ENCODE measurements at regions not wholly inside any gene's neighbourhood (a gene's known extent, or its start where the extent isn't known, plus 50 kb on each side); places are given as distances from the start of the nearest gene placed in this dataset.

- Histone ChIP-seq H3K27me3 (no peaks in the 10 kb centered on the region), H3K9me3 (no peaks in the 10 kb centered on the region), H3K36me3 (no peaks in the 10 kb centered on the region), H3K4me1 (peaks cover 0 to 3% of the 10 kb centered on the region in 2 donors), H3K4me3 (no peak overlapping the region), H3K27ac (no peak overlapping the region)
- DNase-seq (no peak), ATAC-seq (no peak)
- intact Hi-C loops (cut with DNase I) = no loop called here
- TF ChIP-seq CTCF (IDR thresholded peaks at IDR 0.05) = no peak
Measured at GRCh38 chr6:167651318-167652041, 175.2 kb upstream of the AFDN start.

GRCh38 chr6:167652042-167652700 is 174.5 kb upstream of the AFDN start:
- Histone ChIP-seq H3K27ac (no peak overlapping the region), H3K9me3 (no peaks in the 10 kb centered on the region), H3K4me1 (peaks cover 0 to 3% of the 10 kb centered on the region in 2 donors), H3K36me3 (no peaks in the 10 kb centered on the region), H3K27me3 (no peaks in the 10 kb centered on the region), H3K4me3 (no peak overlapping the region)
- ATAC-seq (no peak), DNase-seq (no peak)
- intact Hi-C loops (cut with DNase I) = no loop called here
- TF ChIP-seq CTCF (IDR thresholded peaks at IDR 0.05) = no peak

- ATAC-seq (no peak), DNase-seq (no peak)
- Histone ChIP-seq H3K27ac (no peak overlapping the region), H3K4me3 (no peak overlapping the region), H3K4me1 (peaks cover 0 to 3% of the 10 kb centered on the region in 2 donors), H3K36me3 (no peaks in the 10 kb centered on the region), H3K9me3 (no peaks in the 10 kb centered on the region), H3K27me3 (no peaks in the 10 kb centered on the region)
- intact Hi-C loops (cut with DNase I) = no loop called here
- TF ChIP-seq CTCF (IDR thresholded peaks at IDR 0.05) = no peak
Measured at GRCh38 chr6:167652701-167653095, 174.0 kb upstream of the AFDN start.

- intact Hi-C loops (cut with DNase I) = no loop called here
- DNase-seq (no peak), ATAC-seq (no peak)
- H3K27me3 ChIP-seq = no peaks in the 10 kb centered on the region
- H3K4me3 ChIP-seq = no peak overlapping the region
- H3K4me1 ChIP-seq = no peaks in the 10 kb centered on the region
- no peaks in the 10 kb centered on the region for H3K9me3 ChIP-seq
- H3K36me3 ChIP-seq = no peaks in the 10 kb centered on the region
- no peak for TF ChIP-seq CTCF (IDR thresholded peaks at IDR 0.05)
- no peak overlapping the region for H3K27ac ChIP-seq
Measured at GRCh38 chr6:167653561-167653960, 173.2 kb upstream of the AFDN start.

- Histone ChIP-seq H3K27me3 (no peaks in the 10 kb centered on the region), H3K9me3 (no peaks in the 10 kb centered on the region), H3K4me3 (no peak overlapping the region), H3K36me3 (no peaks in the 10 kb centered on the region), H3K4me1 (no peaks in the 10 kb centered on the region), H3K27ac (no peak overlapping the region)
- intact Hi-C loops (cut with DNase I) = no loop called here
- ATAC-seq (no peak), DNase-seq (no peak)
- TF ChIP-seq CTCF (IDR thresholded peaks at IDR 0.05) = no peak
Measured at GRCh38 chr6:167654389-167654788, 172.3 kb upstream of the AFDN start.

All from left lung (tissue), 4 donors.